ENCODE measurements at regions not wholly inside any gene's neighbourhood (a gene's known extent, or its start where the extent isn't known, plus 50 kb on each side); places are given as distances from the start of the nearest gene placed in this dataset.
"Not testable (repeated sequence)": the region's sequence is repeated elsewhere in the genome, so short reads cannot be mapped to it uniquely, and the experiment has no call there.

GRCh38 chr12:9295872-9296271 lies 87.7 kb upstream of the PZP start:
- TF ChIP-seq NRF1 (IDR thresholded peaks at IDR 0.05; ENCODE audit: low read depth, low read length); RXRA (IDR thresholded peaks at IDR 0.05; ENCODE audit: insufficient read depth, low read depth, low read length); SP2 (IDR thresholded peaks at IDR 0.05; ENCODE audit: low read length); POLR2A (IDR thresholded peaks at IDR 0.05; ENCODE audit: control extremely low read depth in 1 of 2, low read depth in 2 of 2, low read length in 2 of 2); SIN3A (conservative IDR thresholded peaks at IDR 0.05 in 1 of 2, IDR thresholded peaks at IDR 0.05 in 1 of 2; ENCODE audit: low read depth in 1 of 2, low read length in 2 of 2); RAD21 (IDR thresholded peaks at IDR 0.05 in 1 of 2, conservative IDR thresholded peaks at IDR 0.05 in 1 of 2; ENCODE audit: low read depth in 2 of 2, low read length in 2 of 2); ZNF274 (IDR thresholded peaks at IDR 0.05; ENCODE audit: borderline replicate concordance, extremely low read depth, low read length); KDM1A (IDR thresholded peaks at IDR 0.05; ENCODE audit: borderline replicate concordance, low read length): not testable (repeated sequence)
- TF ChIP-seq, protein P1, sequence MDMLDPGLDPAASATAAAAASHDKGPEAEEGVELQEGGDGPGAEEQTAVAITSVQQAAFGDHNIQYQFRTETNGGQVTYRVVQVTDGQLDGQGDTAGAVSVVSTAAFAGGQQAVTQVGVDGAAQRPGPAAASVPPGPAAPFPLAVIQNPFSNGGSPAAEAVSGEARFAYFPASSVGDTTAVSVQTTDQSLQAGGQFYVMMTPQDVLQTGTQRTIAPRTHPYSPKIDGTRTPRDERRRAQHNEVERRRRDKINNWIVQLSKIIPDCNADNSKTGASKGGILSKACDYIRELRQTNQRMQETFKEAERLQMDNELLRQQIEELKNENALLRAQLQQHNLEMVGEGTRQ (IDR thresholded peaks at IDR 0.05; ENCODE audit: low read length) = not testable (repeated sequence)
- TF ChIP-seq, protein P2, sequence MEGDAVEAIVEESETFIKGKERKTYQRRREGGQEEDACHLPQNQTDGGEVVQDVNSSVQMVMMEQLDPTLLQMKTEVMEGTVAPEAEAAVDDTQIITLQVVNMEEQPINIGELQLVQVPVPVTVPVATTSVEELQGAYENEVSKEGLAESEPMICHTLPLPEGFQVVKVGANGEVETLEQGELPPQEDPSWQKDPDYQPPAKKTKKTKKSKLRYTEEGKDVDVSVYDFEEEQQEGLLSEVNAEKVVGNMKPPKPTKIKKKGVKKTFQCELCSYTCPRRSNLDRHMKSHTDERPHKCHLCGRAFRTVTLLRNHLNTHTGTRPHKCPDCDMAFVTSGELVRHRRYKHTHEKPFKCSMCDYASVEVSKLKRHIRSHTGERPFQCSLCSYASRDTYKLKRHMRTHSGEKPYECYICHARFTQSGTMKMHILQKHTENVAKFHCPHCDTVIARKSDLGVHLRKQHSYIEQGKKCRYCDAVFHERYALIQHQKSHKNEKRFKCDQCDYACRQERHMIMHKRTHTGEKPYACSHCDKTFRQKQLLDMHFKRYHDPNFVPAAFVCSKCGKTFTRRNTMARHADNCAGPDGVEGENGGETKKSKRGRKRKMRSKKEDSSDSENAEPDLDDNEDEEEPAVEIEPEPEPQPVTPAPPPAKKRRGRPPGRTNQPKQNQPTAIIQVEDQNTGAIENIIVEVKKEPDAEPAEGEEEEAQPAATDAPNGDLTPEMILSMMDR (IDR thresholded peaks at IDR 0.05; ENCODE audit: control extremely low read depth in 1 of 3, insufficient read depth in 1 of 3, low read depth in 1 of 3, low read length in 3 of 3) = not testable (repeated sequence)
- TF ChIP-seq, protein P3, sequence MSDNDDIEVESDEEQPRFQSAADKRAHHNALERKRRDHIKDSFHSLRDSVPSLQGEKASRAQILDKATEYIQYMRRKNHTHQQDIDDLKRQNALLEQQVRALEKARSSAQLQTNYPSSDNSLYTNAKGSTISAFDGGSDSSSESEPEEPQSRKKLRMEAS (IDR thresholded peaks at IDR 0.05) = not testable (repeated sequence)
